ENCODE measurements at regions not wholly inside any gene's neighbourhood (a gene's known extent, or its start where the extent isn't known, plus 50 kb on each side); places are given as distances from the start of the nearest gene placed in this dataset.

- TF ChIP-seq POLR2A (IDR thresholded peaks at IDR 0.05), result no peak
- TF ChIP-seq CTCF (IDR thresholded peaks at IDR 0.05), result no peak
Observed at GRCh38 chr9:27856748-27857147, 283.5 kb upstream of the C9orf72 start.

All from ovary (tissue), 3 donors.